ENCODE measurements at regions not wholly inside any gene's neighbourhood (a gene's known extent, or its start where the extent isn't known, plus 50 kb on each side); places are given as distances from the start of the nearest gene placed in this dataset.
"Not testable (repeated sequence)": the region's sequence is repeated elsewhere in the genome, so short reads cannot be mapped to it uniquely, and the experiment has no call there.

DNA sequence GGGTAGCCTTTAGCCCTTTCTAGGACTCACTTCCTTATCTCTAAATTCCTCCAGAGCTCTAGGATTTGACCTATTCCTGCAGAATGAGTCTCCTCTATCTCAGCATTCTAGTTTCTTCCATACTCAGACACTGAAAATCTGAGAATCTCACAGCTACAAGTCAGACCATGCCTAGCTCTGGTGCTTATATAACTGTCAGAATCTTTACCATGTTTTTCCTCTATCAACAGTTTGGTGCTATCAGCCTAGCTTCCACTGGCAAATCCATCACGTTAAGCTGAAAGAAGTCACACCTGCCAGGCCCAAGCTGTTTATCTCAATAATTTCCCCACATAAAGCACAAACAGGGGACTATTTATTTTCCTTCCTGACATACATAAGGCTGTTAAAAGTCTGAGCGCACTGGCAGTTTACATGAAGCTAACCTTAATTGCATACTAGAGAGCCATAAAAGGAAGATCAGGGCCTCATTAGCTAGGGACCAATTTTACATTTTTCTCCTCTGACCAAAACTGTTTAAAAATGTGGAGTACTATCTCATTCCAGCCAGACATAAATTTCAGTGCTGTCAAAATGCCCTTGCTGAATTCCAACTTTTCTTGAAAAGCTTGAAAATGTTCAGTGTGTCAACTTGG is 270.5 kb downstream of the C12orf75 start:
- TF ChIP-seq, protein P1, sequence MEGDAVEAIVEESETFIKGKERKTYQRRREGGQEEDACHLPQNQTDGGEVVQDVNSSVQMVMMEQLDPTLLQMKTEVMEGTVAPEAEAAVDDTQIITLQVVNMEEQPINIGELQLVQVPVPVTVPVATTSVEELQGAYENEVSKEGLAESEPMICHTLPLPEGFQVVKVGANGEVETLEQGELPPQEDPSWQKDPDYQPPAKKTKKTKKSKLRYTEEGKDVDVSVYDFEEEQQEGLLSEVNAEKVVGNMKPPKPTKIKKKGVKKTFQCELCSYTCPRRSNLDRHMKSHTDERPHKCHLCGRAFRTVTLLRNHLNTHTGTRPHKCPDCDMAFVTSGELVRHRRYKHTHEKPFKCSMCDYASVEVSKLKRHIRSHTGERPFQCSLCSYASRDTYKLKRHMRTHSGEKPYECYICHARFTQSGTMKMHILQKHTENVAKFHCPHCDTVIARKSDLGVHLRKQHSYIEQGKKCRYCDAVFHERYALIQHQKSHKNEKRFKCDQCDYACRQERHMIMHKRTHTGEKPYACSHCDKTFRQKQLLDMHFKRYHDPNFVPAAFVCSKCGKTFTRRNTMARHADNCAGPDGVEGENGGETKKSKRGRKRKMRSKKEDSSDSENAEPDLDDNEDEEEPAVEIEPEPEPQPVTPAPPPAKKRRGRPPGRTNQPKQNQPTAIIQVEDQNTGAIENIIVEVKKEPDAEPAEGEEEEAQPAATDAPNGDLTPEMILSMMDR (IDR thresholded peaks at IDR 0.05; ENCODE audit: extremely low read depth, missing control alignments): no peak
- no peak for DNase-seq (ENCODE audit: low spot score)

DNA sequence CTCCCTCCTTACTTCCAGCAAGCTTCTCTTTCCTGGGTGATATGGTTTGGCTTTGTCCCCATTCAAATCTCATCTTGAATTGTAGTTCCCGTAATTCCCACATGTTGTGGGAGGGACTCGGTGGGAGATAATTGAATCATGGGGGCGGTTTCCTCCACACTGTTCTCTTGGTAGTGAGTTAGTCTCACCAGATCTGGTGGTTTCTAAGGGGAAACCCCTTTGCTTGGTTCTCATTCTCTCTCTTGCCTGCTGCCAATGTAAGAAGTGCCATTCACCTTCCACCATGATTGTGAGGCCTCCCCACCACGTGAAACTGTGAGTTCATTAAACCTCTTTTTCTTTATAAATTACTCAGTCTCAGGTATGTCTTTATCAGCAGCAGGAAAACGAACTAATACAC is 271.8 kb downstream of the C12orf75 start:
- DNase-seq (ENCODE audit: low spot score): not testable (repeated sequence)

DNA sequence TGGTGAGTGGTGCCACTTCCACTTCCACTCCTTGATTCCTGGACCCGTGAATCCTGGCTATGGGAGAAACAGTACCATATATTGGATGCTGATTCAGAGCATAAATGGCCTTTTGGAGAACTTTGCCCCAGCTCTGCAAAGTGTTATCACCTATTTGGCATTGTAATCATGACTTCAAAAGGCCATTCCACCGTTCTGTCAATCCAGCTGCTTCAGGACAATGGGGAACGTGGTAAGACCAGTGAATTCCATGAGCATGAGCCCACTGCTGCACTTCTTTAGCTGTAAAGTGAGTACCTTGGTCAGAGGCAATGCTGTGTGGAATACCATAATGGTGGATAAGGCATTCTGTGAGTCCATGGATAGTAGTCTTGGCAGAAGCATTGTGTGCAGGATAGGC is 273.8 kb downstream of the C12orf75 start:
- not testable (repeated sequence) for DNase-seq (ENCODE audit: low spot score)

DNA sequence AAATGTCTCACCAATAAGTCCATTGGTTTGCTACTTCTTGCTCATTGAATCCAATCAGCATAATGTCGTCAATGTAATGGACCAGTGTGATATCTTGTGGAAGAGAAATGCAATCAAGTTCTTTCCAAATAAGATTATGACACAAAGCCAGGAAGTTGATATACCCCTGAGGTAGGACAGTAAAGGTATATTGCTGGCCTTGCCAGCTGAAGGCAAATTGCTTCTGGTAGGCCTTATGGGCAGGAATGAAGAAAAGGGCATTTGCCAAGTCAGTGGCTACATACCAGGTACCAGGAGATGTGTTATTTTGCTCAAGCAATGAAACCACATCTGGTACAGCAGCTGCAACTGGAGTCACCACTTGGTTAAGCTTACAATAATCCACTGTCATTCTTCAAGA is 276.1 kb downstream of the C12orf75 start:
- not testable (repeated sequence) for DNase-seq (ENCODE audit: low spot score)

DNA sequence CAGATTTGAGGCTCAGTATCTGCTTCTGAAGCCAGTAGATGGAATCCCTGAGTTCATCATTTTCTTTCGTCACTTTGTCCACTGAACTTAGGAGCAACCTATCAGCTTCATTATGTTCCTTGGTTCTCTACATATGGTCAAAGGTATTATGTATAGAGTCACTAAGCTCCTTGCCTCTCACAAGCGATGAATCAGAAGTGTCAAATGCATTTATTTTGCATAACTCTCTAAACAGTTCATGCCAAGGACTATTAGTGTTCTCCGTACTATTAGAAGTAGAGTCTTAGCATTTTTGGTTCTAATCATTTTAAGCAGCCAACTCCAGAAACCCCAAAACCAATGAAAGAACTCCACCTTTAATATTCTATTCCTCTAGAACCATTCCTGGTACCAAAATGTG is 278.5 kb downstream of the C12orf75 start:
- not testable (repeated sequence) for DNase-seq (ENCODE audit: low spot score)

DNA sequence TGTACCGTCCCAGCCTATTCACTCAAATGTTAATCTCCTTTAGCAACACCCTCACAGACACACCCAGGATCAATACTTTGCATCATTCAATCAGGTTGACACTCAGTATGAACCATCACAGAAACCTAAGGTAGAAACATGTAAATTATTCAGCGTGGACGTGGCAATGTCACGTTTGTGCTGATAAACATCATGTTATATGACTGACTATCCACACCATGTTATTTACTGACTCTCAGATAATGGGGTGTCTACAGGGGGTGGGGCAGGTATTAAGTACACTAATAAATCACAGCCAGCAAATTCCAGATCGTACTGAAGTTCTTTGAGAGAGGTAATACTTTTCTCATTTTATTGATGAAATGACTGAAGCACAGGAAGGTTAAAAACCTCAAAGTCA is 280.0 kb downstream of the C12orf75 start:
- TF ChIP-seq, protein P1 (IDR thresholded peaks at IDR 0.05; ENCODE audit: extremely low read depth, missing control alignments): no peak

DNA sequence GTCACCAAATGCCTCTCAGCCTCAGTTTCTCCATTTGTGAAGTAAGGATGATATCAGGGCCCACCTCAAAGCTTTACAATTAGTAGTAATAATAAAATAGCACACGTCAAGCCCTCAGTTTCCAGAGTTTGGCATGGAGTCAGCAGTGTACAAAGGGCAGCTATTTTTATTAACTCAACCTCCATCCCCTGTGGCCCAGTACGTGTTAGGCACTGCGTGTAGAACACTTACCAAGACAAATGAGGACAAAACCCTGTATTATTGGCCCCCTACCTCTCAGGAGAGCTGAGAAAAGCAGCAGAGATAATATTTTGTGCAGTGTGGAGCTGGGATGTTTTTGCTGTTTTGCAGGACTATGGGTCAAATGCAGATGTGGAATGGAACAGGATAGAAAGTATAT is 280.8 kb downstream of the C12orf75 start:
- TF ChIP-seq, protein P1 (IDR thresholded peaks at IDR 0.05; ENCODE audit: extremely low read depth, missing control alignments): no peak
- no peak for DNase-seq (ENCODE audit: low spot score)

More for the DNA sequence above, 280.0 kb downstream of the C12orf75 start:
- no peak for DNase-seq (ENCODE audit: low spot score)

DNA sequence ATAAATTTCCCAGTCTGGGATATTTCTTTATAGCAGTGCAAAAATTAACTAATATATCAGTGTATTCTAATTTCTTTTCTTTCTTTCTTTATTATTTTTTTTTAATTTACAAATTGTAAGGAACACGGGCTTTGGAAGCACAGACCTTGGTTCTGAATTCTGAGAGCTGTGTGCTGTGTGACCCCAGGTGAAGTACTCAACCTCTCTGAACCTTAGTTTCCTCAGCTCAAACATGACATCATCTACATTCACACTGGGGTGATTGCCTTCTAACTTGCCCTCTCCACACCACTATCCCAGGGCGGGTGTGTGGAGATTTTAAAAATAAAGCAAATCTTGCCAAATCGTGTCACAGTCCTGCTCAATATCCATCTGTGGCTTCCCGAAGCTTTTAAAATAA is 282.8 kb downstream of the C12orf75 start:
- TF ChIP-seq, protein P1 (IDR thresholded peaks at IDR 0.05; ENCODE audit: extremely low read depth, missing control alignments): no peak
- DNase-seq (ENCODE audit: low spot score): no peak

DNA sequence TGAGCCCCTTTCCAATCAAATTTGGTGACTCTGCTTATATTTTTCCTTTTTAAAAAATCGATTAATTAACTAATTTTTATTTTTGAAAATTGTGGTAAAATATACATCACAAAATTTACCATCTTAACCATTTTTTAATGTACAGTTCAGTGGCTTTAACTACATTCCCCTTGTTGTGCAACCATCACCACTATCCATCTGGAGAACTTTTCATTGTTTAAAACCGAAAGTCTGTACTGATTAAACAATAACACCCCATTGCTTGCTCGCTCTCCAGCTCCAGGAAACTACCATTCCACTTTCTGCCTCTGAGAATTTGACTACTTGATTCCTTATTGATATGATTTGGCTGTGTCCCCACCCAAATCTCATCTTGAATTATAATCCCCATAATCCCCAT is 283.4 kb downstream of the C12orf75 start:
- TF ChIP-seq, protein P1 (IDR thresholded peaks at IDR 0.05; ENCODE audit: extremely low read depth, missing control alignments): no peak
- no peak for DNase-seq (ENCODE audit: low spot score)

DNA sequence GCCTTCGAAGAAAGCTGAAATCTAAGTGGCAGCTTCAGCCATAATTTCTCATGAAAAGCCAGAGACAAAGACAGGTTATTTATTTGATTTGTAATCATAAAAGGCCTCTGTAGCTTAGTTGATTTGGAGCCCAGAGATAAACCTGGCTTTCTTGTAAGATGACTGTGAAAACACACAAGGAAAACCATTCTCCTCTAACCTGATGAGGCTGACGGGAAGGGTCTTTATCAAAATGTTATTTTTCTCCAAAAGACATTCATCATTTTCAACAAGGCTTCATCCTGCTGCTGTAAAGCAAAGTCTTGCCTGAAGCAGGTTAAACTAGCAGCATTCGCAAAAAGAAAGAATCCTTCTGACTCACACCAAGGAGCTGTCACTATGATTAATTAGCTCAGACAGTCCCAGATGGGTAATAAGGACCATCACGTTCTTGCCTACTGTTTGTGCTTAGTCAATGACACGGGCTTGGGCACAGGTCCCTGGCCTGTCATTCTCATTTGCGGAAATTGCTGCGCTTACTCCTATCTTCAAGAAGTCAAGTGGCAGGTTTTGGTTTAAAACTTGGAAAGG is 286.6 kb downstream of the C12orf75 start:
- no peak for DNase-seq (ENCODE audit: low spot score)
- TF ChIP-seq, protein P1 (IDR thresholded peaks at IDR 0.05; ENCODE audit: extremely low read depth, missing control alignments): no peak

Measured in GM20000 (cell line).